ENCODE measurements at regions not wholly inside any gene's neighbourhood (a gene's known extent, or its start where the extent isn't known, plus 50 kb on each side); places are given as distances from the start of the nearest gene placed in this dataset.

GRCh38 chr16:54817432-54817831 lies 113.2 kb upstream of the IRX5 start:
- TF ChIP-seq CTCF (IDR thresholded peaks at IDR 0.05), result peak; percentile 27; the same call in 1 of the 2 replicates
- TF ChIP-seq ZFX (IDR thresholded peaks at IDR 0.05; ENCODE audit: borderline replicate concordance), result no peak
